IPS DF 4.7 (cell line): ENCODE measurements at regions not wholly inside any gene's neighbourhood (a gene's known extent, or its start where the extent isn't known, plus 50 kb on each side); places are given as distances from the start of the nearest gene placed in this dataset.
"Not testable (repeated sequence)": the region's sequence is repeated elsewhere in the genome, so short reads cannot be mapped to it uniquely, and the experiment has no call there.

ENCODE experiments used
- DNase-seq: peaks from one replicate; pipeline ENCODE4 v3.0.0-alpha.2; 2013; ENCODE audit warnings: low spot score; ENCODE audit errors: extremely low read depth

DNA sequence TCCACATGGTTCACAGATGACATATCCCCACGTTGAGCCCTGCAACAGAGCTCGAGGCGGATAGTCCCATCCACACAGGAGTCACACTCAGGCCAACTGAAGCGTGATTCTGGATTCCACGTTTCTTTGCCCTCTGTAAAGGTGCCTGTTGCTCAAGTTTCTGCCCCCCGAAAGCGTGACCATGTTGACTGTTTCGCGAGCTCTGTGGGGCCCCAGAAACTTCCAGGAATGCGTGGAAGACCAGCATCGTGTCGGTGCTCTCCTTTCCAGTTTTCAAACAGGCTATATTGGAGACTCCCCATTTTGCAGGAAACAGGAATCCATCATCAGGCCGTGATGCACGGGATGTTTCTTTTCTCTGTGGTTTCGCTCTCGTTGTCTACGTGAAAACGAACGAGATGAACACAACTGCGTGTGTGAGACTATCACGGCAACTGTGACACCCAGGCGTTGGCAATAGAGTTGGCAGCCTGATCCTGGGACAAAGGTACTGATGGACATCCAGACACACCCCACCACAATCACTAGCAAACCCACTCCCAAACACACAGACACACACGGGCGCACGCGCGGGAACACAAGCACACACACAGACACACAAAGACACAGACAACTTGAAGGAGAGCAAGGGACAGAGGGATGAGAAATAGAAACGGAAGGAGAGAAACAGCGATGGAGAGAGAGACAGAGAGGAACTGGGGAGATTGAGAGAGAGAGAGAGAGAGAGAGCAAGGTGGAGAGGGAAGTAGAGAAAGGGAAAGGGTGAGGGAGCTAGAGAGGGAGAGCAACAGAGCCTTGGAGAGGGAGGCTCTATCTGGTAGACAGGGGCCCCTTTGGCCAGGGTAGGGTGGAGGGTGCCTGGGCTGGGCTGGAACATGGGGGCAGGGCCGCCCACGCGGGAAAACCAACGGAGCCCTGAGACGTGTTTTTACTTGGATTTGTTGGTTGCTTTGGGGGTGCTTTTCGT is 1609.3 kb downstream of the SPATA31A7 start:
- not testable (repeated sequence) for DNase-seq

DNA sequence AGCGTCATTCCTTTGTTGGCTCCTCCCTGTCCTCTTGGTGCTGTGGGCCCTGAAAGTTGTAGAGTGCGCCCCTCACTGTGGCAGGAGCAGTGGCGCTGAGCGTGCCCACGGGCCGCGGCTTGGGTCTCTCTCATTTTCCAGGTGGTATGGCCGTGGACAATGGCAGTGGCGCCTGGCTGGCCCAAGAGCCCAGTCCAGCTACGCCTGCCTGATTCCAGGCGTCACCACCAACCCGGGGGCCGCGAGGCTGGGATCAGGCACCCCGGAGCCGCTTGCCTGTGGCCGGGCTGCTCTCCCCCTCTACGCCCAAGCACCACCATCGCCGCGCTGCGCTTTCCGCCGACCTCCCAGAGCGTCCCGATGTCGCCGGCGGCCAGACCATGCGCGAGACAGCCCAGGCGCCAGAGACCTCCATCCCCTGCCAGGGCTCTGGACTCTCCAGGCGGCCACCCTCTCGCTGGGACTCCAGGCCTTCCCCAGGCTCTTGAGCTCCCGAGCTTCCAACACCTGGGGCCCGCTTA is 1610.1 kb downstream of the SPATA31A7 start:
- DNase-seq = not testable (repeated sequence)

DNA sequence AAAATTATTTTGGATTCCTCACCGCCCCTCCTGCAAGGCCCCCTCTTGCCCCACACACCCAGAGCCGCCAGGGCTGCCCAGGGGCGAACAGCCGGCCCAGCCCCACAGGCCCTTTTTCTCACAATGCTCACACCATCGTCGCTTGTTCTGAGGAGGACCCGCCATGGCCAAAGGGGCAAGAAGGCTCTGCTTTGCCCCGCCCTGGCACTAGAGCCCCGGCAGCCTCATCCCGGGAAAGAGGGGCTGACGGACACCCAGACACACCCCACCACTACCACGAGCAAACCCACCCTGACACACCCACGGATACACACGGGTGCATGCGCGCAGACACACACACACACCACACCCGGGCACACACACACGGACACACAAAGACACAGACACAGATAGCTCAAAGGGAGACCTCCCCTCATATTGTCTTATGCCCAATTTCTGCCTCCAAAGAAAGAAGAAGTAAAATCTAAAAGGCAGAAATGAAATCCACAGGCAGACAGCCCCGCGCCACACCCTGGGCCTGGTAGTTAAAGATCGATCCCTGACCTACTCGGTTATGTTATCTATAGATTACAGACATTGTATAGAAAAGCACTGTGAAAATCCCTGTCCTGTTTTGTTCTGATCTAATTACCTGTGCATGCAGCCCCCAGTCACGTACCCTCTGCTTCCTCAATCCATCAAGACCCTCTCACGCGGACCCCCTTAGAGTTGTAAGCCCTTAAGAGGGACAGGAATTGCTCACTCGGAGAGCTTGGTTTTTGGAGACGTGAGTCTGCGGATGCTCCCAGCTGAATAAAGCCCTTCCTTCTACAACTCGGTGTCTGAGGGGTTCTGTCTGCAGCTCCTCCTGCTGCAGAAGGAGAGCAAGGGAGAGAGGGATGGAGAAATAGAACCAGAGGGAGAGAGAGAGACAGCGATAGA is 1610.9 kb downstream of the SPATA31A7 start:
- DNase-seq = not testable (repeated sequence)

DNA sequence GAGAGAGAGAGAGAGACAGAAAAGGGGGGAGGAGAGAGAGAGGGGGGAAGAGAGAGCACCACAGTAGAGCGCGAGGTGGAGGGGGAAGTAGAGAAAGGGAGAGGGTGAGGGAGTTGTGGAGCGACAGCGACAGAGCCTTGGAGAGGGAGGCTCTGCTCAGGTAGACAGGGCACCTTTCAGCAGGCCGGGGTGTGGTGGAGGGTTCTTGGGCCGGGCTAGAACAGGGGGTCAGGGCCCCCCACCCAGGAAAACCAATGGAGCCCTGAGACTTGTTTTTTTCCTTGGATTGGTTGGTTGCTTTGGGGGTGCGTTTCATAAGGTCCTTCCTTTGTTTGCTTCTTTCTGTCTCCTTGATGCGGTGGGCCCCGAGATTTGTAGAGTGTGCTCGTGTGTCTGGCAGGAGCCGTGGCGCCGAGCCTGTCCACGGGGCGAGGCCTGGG is 1611.6 kb downstream of the SPATA31A7 start:
- not testable (repeated sequence) for DNase-seq

- not testable (repeated sequence) for DNase-seq
Observed at GRCh38 chr9:62801961-62802718, 1612.3 kb downstream of the SPATA31A7 start.

- not testable (repeated sequence) for DNase-seq
Observed at GRCh38 chr9:62802719-62803079, 1612.9 kb downstream of the SPATA31A7 start.

DNA sequence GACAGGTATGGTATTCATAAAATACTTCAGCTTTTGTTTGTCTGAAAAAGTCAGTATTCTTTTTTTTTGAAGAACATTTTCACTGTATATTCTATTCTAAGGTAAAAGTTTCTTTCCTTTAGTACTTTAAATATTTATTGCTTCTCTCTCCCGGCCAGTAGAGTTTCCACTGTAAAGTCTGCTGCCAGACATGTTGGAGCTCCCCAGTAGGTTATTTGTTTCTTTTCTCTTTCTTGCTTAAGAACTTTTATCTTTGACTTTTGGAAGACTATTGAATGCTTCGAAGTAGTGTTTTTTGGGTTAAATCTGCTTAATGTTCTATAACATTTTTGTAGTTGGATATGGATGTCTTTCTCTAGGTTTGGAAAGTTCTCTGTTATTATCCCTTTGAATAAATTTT is 1613.3 kb downstream of the SPATA31A7 start:
- not testable (repeated sequence) for DNase-seq

- not testable (repeated sequence) for DNase-seq
Observed at GRCh38 chr9:62804314-62804713, 1614.5 kb downstream of the SPATA31A7 start.

DNA sequence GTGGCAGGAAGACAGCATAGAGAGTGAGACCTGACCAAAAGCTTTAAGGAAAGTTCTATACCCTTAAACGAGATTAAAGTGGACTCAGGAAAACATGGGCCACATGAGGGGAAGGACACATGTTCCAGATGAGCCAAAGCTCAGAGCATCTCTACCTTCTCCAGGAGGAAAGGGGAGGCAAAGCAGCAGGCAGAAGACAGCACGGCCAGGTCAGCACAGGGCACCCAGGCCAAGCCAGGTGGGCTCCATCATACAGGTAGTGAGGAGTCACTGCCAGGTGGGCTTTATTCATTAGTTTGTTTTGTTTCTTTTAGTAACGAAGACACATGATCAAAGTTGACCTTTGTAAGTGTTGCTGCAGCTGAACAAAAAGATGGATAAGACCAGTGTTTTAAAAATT is 1617.6 kb downstream of the SPATA31A7 start:
- not testable (repeated sequence) for DNase-seq

GRCh38 chr9:62808081-62808480 is 1618.2 kb downstream of the SPATA31A7 start:
- not testable (repeated sequence) for DNase-seq

DNA sequence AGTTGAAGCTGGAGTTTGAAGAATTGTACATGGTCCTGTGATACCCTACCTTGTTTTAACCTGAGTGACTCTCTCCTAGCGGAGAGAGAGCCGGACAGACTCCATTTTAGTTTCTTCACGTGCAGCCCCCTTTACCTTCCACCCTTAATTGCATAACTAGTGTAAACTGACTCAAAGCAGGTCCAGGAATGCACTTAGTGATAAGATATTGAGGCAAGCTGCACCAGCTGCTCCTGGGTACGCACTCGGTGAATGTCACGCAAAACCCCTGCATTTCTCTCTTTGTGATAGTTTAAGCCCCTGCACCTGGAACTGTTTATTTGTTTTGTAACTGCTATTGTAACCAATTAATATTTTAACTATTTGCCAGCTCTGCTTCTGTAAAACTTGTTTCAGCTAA is 1620.5 kb downstream of the SPATA31A7 start:
- DNase-seq = not testable (repeated sequence)

DNA sequence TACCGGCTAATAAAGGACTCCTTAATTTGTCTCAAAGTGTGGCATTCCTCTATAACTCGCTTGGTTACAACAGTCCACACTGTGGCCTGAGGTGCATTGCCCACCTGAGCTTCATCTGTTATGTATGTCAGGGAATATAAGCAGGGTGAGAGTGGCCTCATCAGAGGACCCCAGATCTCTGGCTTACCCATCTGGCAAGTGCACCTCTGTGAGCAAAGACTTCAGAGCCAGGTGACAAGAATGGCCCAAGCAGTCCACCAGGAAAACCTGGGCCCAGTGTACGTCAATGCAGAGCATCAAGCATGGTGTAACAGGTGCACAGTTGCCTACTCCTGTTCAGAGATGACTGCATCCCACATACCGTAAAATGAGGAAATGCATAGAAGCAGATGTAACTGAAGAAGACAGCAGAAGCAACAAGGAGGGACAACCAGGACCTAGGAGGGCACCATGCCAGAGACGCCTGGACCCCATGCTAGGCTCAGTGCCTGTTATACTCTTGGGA is 1621.0 kb downstream of the SPATA31A7 start:
- DNase-seq = not testable (repeated sequence)

- DNase-seq = not testable (repeated sequence)
Observed at GRCh38 chr9:62815436-62815835, 1625.6 kb downstream of the SPATA31A7 start.

GRCh38 chr9:62816331-62816730 is 1626.5 kb downstream of the SPATA31A7 start:
- DNase-seq = not testable (repeated sequence)

- DNase-seq = not testable (repeated sequence)
Observed at GRCh38 chr9:62817214-62817613, 1627.4 kb downstream of the SPATA31A7 start.

DNA sequence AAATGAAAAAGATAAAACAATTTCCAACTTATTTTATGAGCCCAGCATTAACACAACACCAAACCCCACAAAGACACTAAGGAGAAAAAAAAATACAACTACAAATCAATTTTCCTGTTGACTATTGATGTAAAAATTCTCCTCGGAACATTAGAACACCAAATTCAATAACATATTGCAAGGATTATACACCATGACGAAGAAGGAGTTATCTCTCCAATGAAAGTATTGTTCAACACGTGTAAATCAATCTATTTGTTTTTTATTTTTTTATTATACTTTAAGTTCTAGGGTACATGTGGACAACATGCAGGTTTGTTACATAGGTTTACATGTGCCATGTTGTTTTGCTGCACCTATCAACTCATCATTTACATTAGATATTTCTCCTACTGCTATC is 1632.3 kb downstream of the SPATA31A7 start:
- DNase-seq = not testable (repeated sequence)

DNA sequence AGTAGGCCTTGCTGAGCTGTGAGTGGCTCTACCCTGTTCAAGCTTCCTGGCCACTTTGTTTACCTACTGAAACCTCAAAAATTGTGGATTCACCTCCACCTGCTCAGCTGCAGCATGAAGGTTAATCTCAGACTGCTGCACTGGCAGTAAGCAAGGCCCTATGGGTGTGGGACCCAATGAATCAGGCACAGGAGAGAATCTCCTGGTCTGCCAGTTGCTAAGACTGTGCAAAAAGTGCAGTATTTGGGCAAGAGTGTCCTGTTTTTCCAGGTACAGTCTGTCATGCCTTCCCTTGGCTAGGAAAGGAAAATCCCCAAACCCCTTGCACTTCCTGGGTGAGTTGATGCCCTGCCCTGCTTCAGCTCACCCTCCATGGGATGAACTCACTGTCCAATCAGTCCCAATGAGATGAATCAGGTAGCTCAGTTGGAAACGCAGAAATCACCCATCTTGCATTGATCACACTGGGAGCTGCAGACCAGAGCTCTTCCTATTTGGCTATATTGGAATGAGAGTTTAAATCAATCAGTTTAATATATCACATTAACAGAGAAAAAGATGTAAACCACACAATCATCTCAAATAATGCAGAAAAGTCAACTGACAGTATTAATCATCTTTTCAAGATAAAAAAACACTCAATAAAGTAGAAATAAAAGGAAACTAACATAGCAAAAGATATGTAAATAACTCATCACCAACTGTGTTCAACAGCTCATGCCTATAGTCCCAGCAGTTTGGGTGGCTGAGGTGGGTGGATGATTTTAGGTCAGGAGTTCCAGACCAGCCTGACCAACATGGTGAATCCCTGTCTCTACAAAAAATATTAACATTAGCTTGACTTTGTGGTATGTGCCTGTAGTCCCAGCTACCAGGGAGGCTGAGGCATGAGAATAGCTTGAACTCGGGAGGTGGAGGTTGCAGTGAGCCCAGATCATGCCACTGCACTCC is 1638.4 kb downstream of the SPATA31A7 start:
- not testable (repeated sequence) for DNase-seq

GRCh38 chr9:62830829-62831459 is 1641.1 kb downstream of the SPATA31A7 start:
- not testable (repeated sequence) for DNase-seq
